H1 (cell line): ENCODE measurements at regions not wholly inside any gene's neighbourhood (a gene's known extent, or its start where the extent isn't known, plus 50 kb on each side); places are given as distances from the start of the nearest gene placed in this dataset.

Experiments
- HDAC2 ChIP-seq, 2 experiments: fragments of 300-600 bp in 1 of 2; sonication (generic) in 1 of 2; IDR thresholded peaks; 2 replicates each; pipeline ENCODE4 v1.6.1; 2011 to 2012; ENCODE audit warnings: low read depth in 2 of 2, low read length in 2 of 2, mild to moderate bottlenecking in 2 of 2, moderate library complexity in 2 of 2, borderline replicate concordance in 1 of 2, inconsistent platforms in 1 of 2

DNA sequence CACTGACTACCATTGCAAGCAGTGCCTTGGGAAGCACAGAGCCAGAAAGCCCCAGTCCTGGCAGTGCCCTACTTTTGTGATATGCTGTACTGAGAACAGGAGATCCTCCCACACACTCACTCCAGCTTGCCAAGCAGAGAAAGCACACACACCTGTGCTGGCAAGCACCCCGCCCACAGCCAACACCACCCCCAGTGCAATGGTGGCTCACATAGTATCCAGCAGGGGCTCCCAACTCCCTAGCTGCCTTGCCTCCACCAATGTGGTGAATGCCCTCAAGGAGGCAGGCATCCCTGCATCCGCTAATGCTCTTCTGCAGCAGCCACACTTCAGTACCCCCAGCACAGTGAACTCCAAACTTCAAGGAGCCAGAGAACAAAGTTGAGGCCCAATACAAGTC lies 1655.8 kb downstream of the SUCLG1 start (continued):
- TF ChIP-seq HDAC2 (IDR thresholded peaks at IDR 0.05; ENCODE audit: borderline replicate concordance in 1 of 2, low read depth in 2 of 2, low read length in 2 of 2) = no peak
